Transverse colon (tissue), 4 donors: ENCODE measurements at regions not wholly inside any gene's neighbourhood (a gene's known extent, or its start where the extent isn't known, plus 50 kb on each side); places are given as distances from the start of the nearest gene placed in this dataset.

Source experiments
- DNase-seq: peaks from one replicate; pipeline ENCODE4 v3.0.0-alpha.2; 2019
- H3K27ac ChIP-seq, 4 donors: fragments of 200-600 bp; sonication (generic); 2 replicates each; pipeline ENCODE4 v1.5.1; 2016 to 2018; ENCODE audit warnings: inconsistent platforms in 4 of 4
- H3K27me3 ChIP-seq: fragments of 200-600 bp; sonication (generic); 2 replicates; pipeline ENCODE4 v1.5.1; 2017; ENCODE audit warnings: inconsistent platforms
- H3K36me3 ChIP-seq, 4 donors: fragments of 200-600 bp; sonication (generic); 2 replicates each; pipeline ENCODE4 v1.5.1; 2017 to 2019; ENCODE audit warnings: inconsistent platforms in 4 of 4
- H3K4me1 ChIP-seq, 4 donors: fragments of 200-600 bp; sonication (generic); 2 replicates each; pipeline ENCODE4 v1.5.1; 2017 to 2020; ENCODE audit warnings: inconsistent platforms in 4 of 4
- H3K4me3 ChIP-seq, 4 donors: fragments of 200-600 bp; sonication (generic); 1 replicate in 1 of 4; 2 replicates in 3 of 4; pipeline versions ENCODE4 v1.5.1 to v1.6.1; 2017 to 2019; ENCODE audit warnings: inconsistent platforms in 4 of 4
- H3K9me3 ChIP-seq, 2 donors: fragments of 200-600 bp; sonication (generic); 2 replicates each; pipeline ENCODE4 v1.5.1; 2017 to 2019; ENCODE audit warnings: inconsistent platforms in 2 of 2
- CTCF ChIP-seq, 5 experiments: fragments of 200-600 bp in 3 of 5; fragments of 450-650 bp in 2 of 5; sonication (generic) in 3 of 5; IDR thresholded peaks; 1 replicate in 2 of 5; 2 replicates in 3 of 5; pipeline ENCODE4 v1.5.1; 2016 to 2017; ENCODE audit warnings: antibody characterized with exemption in 5 of 5, inconsistent platforms in 3 of 5, mild to moderate bottlenecking in 2 of 5, moderate library complexity in 1 of 5
- EP300 ChIP-seq: sonication (generic); formaldehyde crosslinking; IDR thresholded peaks from one replicate; pipeline ENCODE4 v1.6.1; 2017; ENCODE audit warnings: antibody characterized with exemption, low read depth
- POLR2A ChIP-seq: fragments of 450-650 bp; IDR thresholded peaks from one replicate; pipeline ENCODE4 v1.6.1; 2016; ENCODE audit warnings: antibody characterized with exemption, mild to moderate bottlenecking, moderate library complexity
- POLR2AphosphoS5 ChIP-seq, 3 donors: sonication (generic); formaldehyde crosslinking; IDR thresholded peaks; one replicate each; pipeline ENCODE4 v1.6.1; 2016; ENCODE audit warnings: antibody characterized with exemption in 3 of 3
- WGBS, 2 donors: methylation state at CpG; one replicate each; pipeline ENCODE4 v1.1.5; 2018; ENCODE audit warnings: low coverage in 1 of 2; 5-methylcytosine and 5-hydroxymethylcytosine counted together
- in situ Hi-C, 4 donors: fragments of 200-750 bp; cut with MboI; loops; one replicate each; pipeline versions ENCODE4 v1.15.0 to v1.15.1; 2017; ENCODE audit warnings: low sequenced_read_pairs in 3 of 4, low pct_ligation_motif_present in 1 of 4, low pct_unique_long_range_greater_than_20kb in 1 of 4
- intact Hi-C: fragments of 100-400 bp; cut with DNase I; formaldehyde crosslinking; loops from one replicate; pipeline ENCODE4 v1.15.1; 2023; ENCODE audit warnings: low total_unique reads

- Histone ChIP-seq H3K9me3 (no peaks in the 10 kb centered on the region), H3K27ac (peak overlapping the region; percentile 91 to 98 (median 95)), H3K36me3 (no peaks in the 10 kb centered on the region), H3K4me1 (peaks cover 12 to 22% (median 17%) of the 10 kb centered on the region in 4 donors), H3K27me3 (no peaks in the 10 kb centered on the region), H3K4me3 (no peak overlapping the region)
- intact Hi-C loops (loop anchor here (10.0 kb wide), 1 partner anchor 220 kb away; no protein-coding TSS in a partner anchor), in situ Hi-C loops (no loop called here)
- DNase-seq: no peak
- TF ChIP-seq POLR2A (no peak), EP300 (no peak), POLR2AphosphoS5 (IDR thresholded peaks at IDR 0.05) (no peak), CTCF (IDR thresholded peaks at IDR 0.05) (no peak)
- WGBS, 2 donors: 92 to 93% methylated on average over 2 to 11 of the region's 11 CpGs
These were observed 206.6 kb upstream of the IER5L start for GRCh38 chr9:129384491-129385210.

GRCh38 chr9:129383561-129384490 is 205.8 kb upstream of the IER5L start:
- Histone ChIP-seq H3K4me3 (peak overlapping the region; percentile 41 to 76 (median 54)), H3K4me1 (peaks cover 12 to 22% (median 17%) of the 10 kb centered on the region in 4 donors), H3K36me3 (no peaks in the 10 kb centered on the region), H3K9me3 (no peaks in the 10 kb centered on the region), H3K27ac (peak overlapping the region; percentile 91 to 98 (median 95)), H3K27me3 (no peaks in the 10 kb centered on the region)
- WGBS, 2 donors: 11% methylated on average over 65 of the region's 65 CpGs; no CpG with 5 or more reads in 1 of the 2 donors
- intact Hi-C loops (loop anchor here (10.0 kb wide), 1 partner anchor 221 kb away; no protein-coding TSS in a partner anchor), in situ Hi-C loops (no loop called here)
- DNase-seq: peak; percentile 82
- TF ChIP-seq EP300 (no peak), POLR2A (peak; percentile 58), CTCF (IDR thresholded peaks at IDR 0.05) (peak in 2 of 5 experiments; percentile 26 to 33), POLR2AphosphoS5 (IDR thresholded peaks at IDR 0.05) (peak in 1 of 3 donors; percentile 70)

- intact Hi-C loops (loop anchor here (10.0 kb wide), 1 partner anchor 222 kb away; no protein-coding TSS in a partner anchor), in situ Hi-C loops (no loop called here)
- H3K4me1 ChIP-seq: peaks cover 12 to 22% (median 17%) of the 10 kb centered on the region in 4 donors
- H3K27ac ChIP-seq: peak overlapping the region; percentile 91 to 98 (median 95)
- H3K9me3 ChIP-seq: no peaks in the 10 kb centered on the region
- TF ChIP-seq CTCF (IDR thresholded peaks at IDR 0.05): no peak
- peak in 1 of 3 donors; percentile 33 for TF ChIP-seq POLR2AphosphoS5 (IDR thresholded peaks at IDR 0.05)
- TF ChIP-seq POLR2A: peak; percentile 9
- WGBS, 2 donors: 0% methylated on average over 21 of the region's 29 CpGs; no CpG with 5 or more reads in 1 of the 2 donors
- H3K27me3 ChIP-seq: no peaks in the 10 kb centered on the region
- no peaks in the 10 kb centered on the region for H3K36me3 ChIP-seq
- peak; percentile 86 for DNase-seq
- H3K4me3 ChIP-seq: peak overlapping the region; percentile 41 to 76 (median 54)
These were observed 205.0 kb upstream of the IER5L start for GRCh38 chr9:129383019-129383560.
